ENCODE measurements at regions not wholly inside any gene's neighbourhood (a gene's known extent, or its start where the extent isn't known, plus 50 kb on each side); places are given as distances from the start of the nearest gene placed in this dataset.

GRCh38 chr6:85996034-85996375 is 353.3 kb upstream of the SYNCRIP start:
- Histone ChIP-seq H3K36me3 (replicated peaks in 1 of 2; ENCODE audit: control extremely low read depth in 1 of 2, control insufficient read depth in 1 of 2, extremely low read depth in 1 of 2, insufficient read depth in 2 of 2, low read length in 1 of 2) (no peaks in the 10 kb centered on the region), H3K9me3 (ENCODE audit: control extremely low read depth in 1 of 3, control insufficient read depth in 2 of 3, insufficient read depth in 1 of 3, low read length in 2 of 3) (no peaks in the 10 kb centered on the region), H3K9ac (ENCODE audit: low read length) (no peak overlapping the region), H3K4me1 (ENCODE audit: control insufficient read depth in 2 of 2, insufficient read depth in 2 of 2, low read length in 2 of 2) (no peaks in the 10 kb centered on the region), H3K27me3 (replicated peaks in 1 of 4; ENCODE audit: control extremely low read depth in 1 of 4, control insufficient read depth in 3 of 4, insufficient read depth in 4 of 4, low read length in 3 of 4) (no peaks in the 10 kb centered on the region), H4K20me1 (ENCODE audit: control insufficient read depth, insufficient read depth, low read length, poor library complexity, severe bottlenecking) (no peaks in the 10 kb centered on the region), H3K4me3 (ENCODE audit: control extremely low read depth in 1 of 5, extremely low read depth in 1 of 5, insufficient read depth in 1 of 5, low read depth in 2 of 5, low read length in 4 of 5) (no peak overlapping the region), H2AFZ (ENCODE audit: insufficient read depth, low read depth, low read length, poor library complexity, severe bottlenecking) (no peak overlapping the region), H3K27ac (ENCODE audit: low read length in 2 of 2) (no peak overlapping the region), H3K79me2 (ENCODE audit: control insufficient read depth, insufficient read depth, low read length) (no peaks in the 10 kb centered on the region), H3K4me2 (replicated peaks; ENCODE audit: low read depth, low read length, poor library complexity, severe bottlenecking) (no peak overlapping the region)
- no peak overlapping the region for H3K27ac Mint-ChIP-seq
- ChIA-PET CTCF (no interaction called here), POLR2A (no interaction called here)
- TF ChIP-seq, protein P1, sequence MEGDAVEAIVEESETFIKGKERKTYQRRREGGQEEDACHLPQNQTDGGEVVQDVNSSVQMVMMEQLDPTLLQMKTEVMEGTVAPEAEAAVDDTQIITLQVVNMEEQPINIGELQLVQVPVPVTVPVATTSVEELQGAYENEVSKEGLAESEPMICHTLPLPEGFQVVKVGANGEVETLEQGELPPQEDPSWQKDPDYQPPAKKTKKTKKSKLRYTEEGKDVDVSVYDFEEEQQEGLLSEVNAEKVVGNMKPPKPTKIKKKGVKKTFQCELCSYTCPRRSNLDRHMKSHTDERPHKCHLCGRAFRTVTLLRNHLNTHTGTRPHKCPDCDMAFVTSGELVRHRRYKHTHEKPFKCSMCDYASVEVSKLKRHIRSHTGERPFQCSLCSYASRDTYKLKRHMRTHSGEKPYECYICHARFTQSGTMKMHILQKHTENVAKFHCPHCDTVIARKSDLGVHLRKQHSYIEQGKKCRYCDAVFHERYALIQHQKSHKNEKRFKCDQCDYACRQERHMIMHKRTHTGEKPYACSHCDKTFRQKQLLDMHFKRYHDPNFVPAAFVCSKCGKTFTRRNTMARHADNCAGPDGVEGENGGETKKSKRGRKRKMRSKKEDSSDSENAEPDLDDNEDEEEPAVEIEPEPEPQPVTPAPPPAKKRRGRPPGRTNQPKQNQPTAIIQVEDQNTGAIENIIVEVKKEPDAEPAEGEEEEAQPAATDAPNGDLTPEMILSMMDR (IDR thresholded peaks at IDR 0.05) = no peak
- TF ChIP-seq EZH2 (IDR thresholded peaks at IDR 0.05; ENCODE audit: borderline replicate concordance, insufficient read depth, low read depth, low read length, poor library complexity, severe bottlenecking) = no peak
- ATAC-seq (ENCODE audit: low read depth) (no peak), DNase-seq (no peak)
- no peaks in the 10 kb centered on the region for H3K27me3 Mint-ChIP-seq
- no CpG with 5 or more reads among the region's 1 CpG for WGBS (ENCODE audit: insufficient coverage)
- no peaks in the 10 kb centered on the region for H3K4me1 Mint-ChIP-seq
- intact Hi-C loops (cut with micrococcal nuclease) = no loop called here
- H3K9me3 Mint-ChIP-seq (ENCODE audit: insufficient read depth) = peaks cover 3% of the 10 kb centered on the region
- no peak overlapping the region for H3K4me3 Mint-ChIP-seq

DNA sequence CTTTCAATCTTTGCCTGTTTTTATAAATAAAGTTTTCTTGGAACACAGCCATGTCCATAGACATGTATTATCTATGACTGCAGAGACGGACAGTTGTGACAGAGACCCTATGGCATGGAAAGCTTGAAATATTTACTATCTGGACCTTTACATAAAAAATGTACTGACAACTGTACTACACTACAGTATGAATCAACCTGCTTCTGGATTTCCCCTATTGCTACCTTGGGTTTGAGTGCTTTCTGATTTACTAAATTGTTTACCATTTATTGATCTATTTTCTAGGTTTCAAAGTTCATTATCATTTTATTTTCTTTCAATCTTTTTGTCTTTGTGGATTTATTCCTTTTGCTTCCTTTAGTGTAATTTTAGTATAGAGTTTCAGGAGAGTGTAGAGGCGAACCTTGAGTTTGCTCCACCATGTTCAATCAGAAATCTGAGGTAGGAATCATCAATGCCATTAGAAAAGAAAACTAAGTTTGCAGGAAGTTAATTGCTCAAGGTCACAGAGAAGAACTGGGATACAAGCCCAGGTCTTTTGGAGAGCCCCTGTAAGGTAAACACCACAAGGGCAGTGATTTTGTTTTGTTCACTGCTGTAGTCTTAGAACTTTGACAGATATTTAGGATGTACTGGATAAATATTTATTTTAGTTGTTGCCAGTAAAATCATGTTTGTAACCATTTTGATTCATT is 352.8 kb upstream of the SYNCRIP start:
- ChIA-PET CTCF (no interaction called here), POLR2A (no interaction called here)
- Histone ChIP-seq H3K4me2 (replicated peaks; ENCODE audit: low read depth, low read length, poor library complexity, severe bottlenecking) (no peak overlapping the region), H3K4me3 (ENCODE audit: control extremely low read depth in 1 of 5, extremely low read depth in 1 of 5, insufficient read depth in 1 of 5, low read depth in 2 of 5, low read length in 4 of 5) (no peak overlapping the region), H3K36me3 (replicated peaks in 1 of 2; ENCODE audit: control extremely low read depth in 1 of 2, control insufficient read depth in 1 of 2, extremely low read depth in 1 of 2, insufficient read depth in 2 of 2, low read length in 1 of 2) (no peaks in the 10 kb centered on the region), H4K20me1 (ENCODE audit: control insufficient read depth, insufficient read depth, low read length, poor library complexity, severe bottlenecking) (no peaks in the 10 kb centered on the region), H3K4me1 (ENCODE audit: control insufficient read depth in 2 of 2, insufficient read depth in 2 of 2, low read length in 2 of 2) (no peaks in the 10 kb centered on the region), H3K27me3 (replicated peaks in 1 of 4; ENCODE audit: control extremely low read depth in 1 of 4, control insufficient read depth in 3 of 4, insufficient read depth in 4 of 4, low read length in 3 of 4) (no peaks in the 10 kb centered on the region), H3K9ac (ENCODE audit: low read length) (no peak overlapping the region), H3K9me3 (ENCODE audit: control extremely low read depth in 1 of 3, control insufficient read depth in 2 of 3, insufficient read depth in 1 of 3, low read length in 2 of 3) (no peaks in the 10 kb centered on the region), H2AFZ (ENCODE audit: insufficient read depth, low read depth, low read length, poor library complexity, severe bottlenecking) (no peak overlapping the region), H3K79me2 (ENCODE audit: control insufficient read depth, insufficient read depth, low read length) (no peaks in the 10 kb centered on the region), H3K27ac (ENCODE audit: low read length in 2 of 2) (no peak overlapping the region)
- no peaks in the 10 kb centered on the region for H3K27me3 Mint-ChIP-seq
- peaks cover 3% of the 10 kb centered on the region for H3K9me3 Mint-ChIP-seq (ENCODE audit: insufficient read depth)
- no peak overlapping the region for H3K4me3 Mint-ChIP-seq
- no peak overlapping the region for H3K27ac Mint-ChIP-seq
- 67% methylated on average over 1 of the region's 2 CpGs for WGBS (ENCODE audit: insufficient coverage)
- ATAC-seq (ENCODE audit: low read depth) = no peak
- TF ChIP-seq, protein P1 (IDR thresholded peaks at IDR 0.05) = no peak
- no peak for TF ChIP-seq EZH2 (IDR thresholded peaks at IDR 0.05; ENCODE audit: borderline replicate concordance, insufficient read depth, low read depth, low read length, poor library complexity, severe bottlenecking)
- H3K4me1 Mint-ChIP-seq = no peaks in the 10 kb centered on the region
- intact Hi-C loops (cut with micrococcal nuclease) = no loop called here
- no peak for DNase-seq
